GM12892 (cell line): ENCODE measurements at regions not wholly inside any gene's neighbourhood (a gene's known extent, or its start where the extent isn't known, plus 50 kb on each side); places are given as distances from the start of the nearest gene placed in this dataset.

Experiments
- POLR2A ChIP-seq: IDR thresholded peaks from 2 replicates; pipeline ENCODE4 v1.6.1; 2011; ENCODE audit warnings: low read depth, low read length, control low read depth
- POLR2AphosphoS5 ChIP-seq: IDR thresholded peaks from 2 replicates; pipeline ENCODE4 v1.6.1; 2011; ENCODE audit warnings: low read depth, low read length, control low read depth
- TAF1 ChIP-seq: IDR thresholded peaks from 2 replicates; pipeline ENCODE4 v1.6.1; 2011; ENCODE audit warnings: low read depth, mild to moderate bottlenecking, control low read depth, low read length, borderline replicate concordance

DNA sequence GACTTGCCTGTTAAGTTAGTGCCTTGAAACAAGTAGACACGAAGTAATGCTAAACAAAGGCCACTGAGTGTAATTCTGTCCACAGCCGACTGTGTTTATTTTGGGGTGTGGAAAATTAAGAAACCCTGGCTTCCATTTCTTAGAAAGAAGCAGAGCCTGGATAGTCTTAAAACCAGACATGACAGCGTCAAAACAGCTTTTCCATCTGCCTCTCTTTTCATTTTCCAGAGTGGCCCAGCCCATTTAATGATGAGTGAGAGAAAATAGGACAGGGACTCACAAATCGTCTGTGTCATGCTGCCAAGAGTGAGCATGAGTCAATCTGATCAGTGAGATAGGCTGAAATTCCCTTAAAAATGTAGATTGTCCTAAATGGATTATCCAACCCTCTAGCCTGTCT lies 485.9 kb downstream of the JRKL start:
- TF ChIP-seq POLR2AphosphoS5 (no peak), POLR2A (no peak), TAF1 (no peak)
